Erythroblast (primary cell): ENCODE measurements at regions not wholly inside any gene's neighbourhood (a gene's known extent, or its start where the extent isn't known, plus 50 kb on each side); places are given as distances from the start of the nearest gene placed in this dataset.
"Not testable (repeated sequence)": the region's sequence is repeated elsewhere in the genome, so short reads cannot be mapped to it uniquely, and the experiment has no call there.

Experiments
- DNase-seq, 2 experiments: peaks; one replicate each; lab custom pipeline; 2025; lab: John Stamatoyannopoulos, UW
- GATA1 ChIP-seq: IDR thresholded peaks from 2 replicates; pipeline ENCODE4 v1.6.1; 2011; ENCODE audit warnings: low read depth, mild to moderate bottlenecking, control low read depth, low read length, moderate library complexity
- POLR2A ChIP-seq: IDR thresholded peaks from 2 replicates; pipeline ENCODE4 v1.6.1; 2011; ENCODE audit warnings: mild to moderate bottlenecking, low read length

- DNase-seq: no peak
- TF ChIP-seq GATA1 (no peak), POLR2A (no peak)
Measured at GRCh38 chr14:22382955-22383354, 206.1 kb downstream of the DAD1 start.

GRCh38 chr14:22382395-22382794 lies 206.6 kb downstream of the DAD1 start:
- TF ChIP-seq POLR2A (no peak), GATA1 (no peak)
- no peak for DNase-seq

- no peak for TF ChIP-seq POLR2A
- no peak for TF ChIP-seq GATA1
- DNase-seq: no peak
Measured at GRCh38 chr14:22381766-22382165, 207.3 kb downstream of the DAD1 start.

GRCh38 chr14:22381408-22381760 lies 207.6 kb downstream of the DAD1 start:
- no peak for TF ChIP-seq POLR2A
- TF ChIP-seq GATA1: no peak
- no peak for DNase-seq

- no peak for DNase-seq
- TF ChIP-seq GATA1: no peak
- TF ChIP-seq POLR2A: no peak
Measured at GRCh38 chr14:22380571-22381407, 208.2 kb downstream of the DAD1 start.

- TF ChIP-seq GATA1 (no peak), POLR2A (no peak)
- DNase-seq: no peak
Measured at GRCh38 chr14:22379727-22380126, 209.3 kb downstream of the DAD1 start.

GRCh38 chr14:22378181-22378580 lies 210.8 kb downstream of the DAD1 start:
- TF ChIP-seq GATA1: no peak
- no peak for TF ChIP-seq POLR2A
- no peak for DNase-seq

GRCh38 chr14:22375321-22375930 lies 213.6 kb downstream of the DAD1 start:
- TF ChIP-seq GATA1 (no peak), POLR2A (no peak)
- peak; percentile 36 to 61 for DNase-seq

GRCh38 chr14:22370084-22370847 lies 218.8 kb downstream of the DAD1 start:
- DNase-seq: no peak
- TF ChIP-seq GATA1: no peak
- no peak for TF ChIP-seq POLR2A

- TF ChIP-seq GATA1 (no peak), POLR2A (no peak)
- DNase-seq: no peak
Measured at GRCh38 chr14:22358726-22359125, 230.3 kb downstream of the DAD1 start.

- DNase-seq: not testable (repeated sequence)
Measured at GRCh38 chr14:22349281-22349680, 239.7 kb downstream of the DAD1 start.

GRCh38 chr14:22344673-22345072 lies 244.4 kb downstream of the DAD1 start:
- TF ChIP-seq GATA1 (no peak), POLR2A (no peak)

GRCh38 chr14:22344209-22344608 lies 244.8 kb downstream of the DAD1 start:
- DNase-seq: not testable (repeated sequence)

More at GRCh38 chr14:22344673-22345072, 244.4 kb downstream of the DAD1 start:
- DNase-seq: no peak

- TF ChIP-seq POLR2A: no peak
- no peak for TF ChIP-seq GATA1
- DNase-seq: no peak
Measured at GRCh38 chr14:22341049-22341448, 248.0 kb downstream of the DAD1 start.
